ENCODE measurements at regions not wholly inside any gene's neighbourhood (a gene's known extent, or its start where the extent isn't known, plus 50 kb on each side); places are given as distances from the start of the nearest gene placed in this dataset.

DNA sequence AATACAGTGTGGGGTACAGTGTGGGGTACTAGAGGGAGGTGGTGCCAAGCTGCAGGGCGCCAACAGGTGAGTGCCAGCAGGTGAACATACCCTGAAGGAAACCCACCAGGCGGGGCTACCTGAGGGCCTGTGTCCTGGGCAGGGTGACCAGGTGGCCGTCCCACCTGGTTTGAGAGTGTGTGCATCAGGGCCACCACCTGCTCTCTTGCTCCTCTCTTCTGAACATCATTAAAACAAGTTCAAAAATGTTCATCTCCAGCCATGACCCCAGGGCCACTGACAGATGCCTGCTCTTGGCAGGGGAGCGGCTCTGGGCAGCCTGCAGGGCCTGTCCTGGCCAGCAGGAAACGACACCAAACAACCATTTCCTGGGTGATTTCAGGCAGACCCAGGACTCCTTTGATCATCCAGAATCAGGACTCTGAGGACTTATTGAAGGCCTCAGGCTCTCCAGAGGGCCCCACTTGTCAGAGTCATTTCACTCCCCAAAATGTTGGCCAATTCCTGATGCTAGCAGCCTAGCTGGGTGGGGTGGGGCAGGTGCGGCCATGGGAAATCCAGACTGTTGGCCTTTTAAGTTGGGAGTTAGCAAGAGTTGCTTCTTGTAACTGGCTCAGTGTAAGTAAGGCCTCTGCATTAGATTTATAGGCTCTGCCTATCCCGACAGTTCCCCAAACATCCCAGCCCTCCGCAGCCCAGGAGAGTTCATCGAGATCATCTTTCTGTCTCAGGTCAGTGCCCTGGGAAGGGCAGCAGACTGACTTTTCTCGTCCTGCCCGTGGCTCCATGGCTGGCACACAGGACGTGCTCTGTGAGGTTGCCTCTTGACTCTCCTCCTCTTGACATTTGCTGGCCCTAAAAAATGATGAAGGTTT, 111.5 kb upstream of the ZNF236 start:
- H2BK12ac ChIP-seq (ENCODE audit: insufficient read length, low read depth, low read length): no peak overlapping the region
- H3T11ph ChIP-seq (ENCODE audit: low read length): no peak overlapping the region
- no peak for DNase-seq
- no peak overlapping the region for H4K8ac ChIP-seq (replicated peaks; ENCODE audit: insufficient read length, low read depth, low read length)
- H3K27ac Mint-ChIP-seq: no peak overlapping the region
- no peak overlapping the region for H2AFZ ChIP-seq (ENCODE audit: low read length)
- no peak overlapping the region for H2BK120ac ChIP-seq (ENCODE audit: low read depth, low read length, poor library complexity, severe bottlenecking)
- H2BK5ac ChIP-seq (ENCODE audit: insufficient read length, low read length): no peak overlapping the region
- H4K5ac ChIP-seq (ENCODE audit: insufficient read length, low read depth, low read length): no peak overlapping the region
- no peaks in the 10 kb centered on the region for H3K27me3 ChIP-seq (ENCODE audit: insufficient read depth, low read length)
- no peak overlapping the region for H2BK20ac ChIP-seq (ENCODE audit: low read depth, low read length, poor library complexity, severe bottlenecking)
- H2AK5ac ChIP-seq (ENCODE audit: insufficient read length, low read length): no peak overlapping the region
- no peak overlapping the region for H3K23ac ChIP-seq (ENCODE audit: insufficient read length, low read depth, low read length)
- H3K79me2 ChIP-seq (ENCODE audit: insufficient read depth, low read length): no peaks in the 10 kb centered on the region
- H3K27me3 Mint-ChIP-seq (ENCODE audit: low read depth): peaks cover 3% of the 10 kb centered on the region; the same call in 1 of the 2 replicates
- no peak overlapping the region for H3K56ac ChIP-seq (ENCODE audit: insufficient read length, low read depth, low read length)
- peaks cover 0 to 8% of the 10 kb centered on the region in 2 experiments; a peak in 3 of 4 replicates for H3K4me1 Mint-ChIP-seq
- H4K20me1 ChIP-seq (ENCODE audit: control insufficient read depth, insufficient read depth, insufficient read length): no peaks in the 10 kb centered on the region
- TF ChIP-seq, protein P1, sequence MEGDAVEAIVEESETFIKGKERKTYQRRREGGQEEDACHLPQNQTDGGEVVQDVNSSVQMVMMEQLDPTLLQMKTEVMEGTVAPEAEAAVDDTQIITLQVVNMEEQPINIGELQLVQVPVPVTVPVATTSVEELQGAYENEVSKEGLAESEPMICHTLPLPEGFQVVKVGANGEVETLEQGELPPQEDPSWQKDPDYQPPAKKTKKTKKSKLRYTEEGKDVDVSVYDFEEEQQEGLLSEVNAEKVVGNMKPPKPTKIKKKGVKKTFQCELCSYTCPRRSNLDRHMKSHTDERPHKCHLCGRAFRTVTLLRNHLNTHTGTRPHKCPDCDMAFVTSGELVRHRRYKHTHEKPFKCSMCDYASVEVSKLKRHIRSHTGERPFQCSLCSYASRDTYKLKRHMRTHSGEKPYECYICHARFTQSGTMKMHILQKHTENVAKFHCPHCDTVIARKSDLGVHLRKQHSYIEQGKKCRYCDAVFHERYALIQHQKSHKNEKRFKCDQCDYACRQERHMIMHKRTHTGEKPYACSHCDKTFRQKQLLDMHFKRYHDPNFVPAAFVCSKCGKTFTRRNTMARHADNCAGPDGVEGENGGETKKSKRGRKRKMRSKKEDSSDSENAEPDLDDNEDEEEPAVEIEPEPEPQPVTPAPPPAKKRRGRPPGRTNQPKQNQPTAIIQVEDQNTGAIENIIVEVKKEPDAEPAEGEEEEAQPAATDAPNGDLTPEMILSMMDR (conservative IDR thresholded peaks at IDR 0.05): 0 out of 3 replicates have a peak, but pooled peaks have one; percentile 10
- no peak overlapping the region for H3K4ac ChIP-seq (ENCODE audit: low read depth, low read length)
- no peaks in the 10 kb centered on the region for H3K9me3 Mint-ChIP-seq
- WGBS (ENCODE audit: extremely low coverage, insufficient read length, low lambda C conversion rate): no CpG with 5 or more reads among the region's 12 CpGs
- H3K79me1 ChIP-seq (ENCODE audit: insufficient read depth, low read depth, low read length, poor library complexity, severe bottlenecking): no peaks in the 10 kb centered on the region
- H3K23me2 ChIP-seq (ENCODE audit: insufficient read length, low read depth, low read length, poor library complexity, severe bottlenecking): no peaks in the 10 kb centered on the region
- no peaks in the 10 kb centered on the region for H3K4me1 ChIP-seq (ENCODE audit: insufficient read depth, low read length)
- H3K9me3 ChIP-seq (ENCODE audit: control insufficient read depth, low read depth, low read length): no peaks in the 10 kb centered on the region
- no peak overlapping the region for H4K91ac ChIP-seq (ENCODE audit: insufficient read length, low read depth, low read length)
- H2BK15ac ChIP-seq (ENCODE audit: low read depth, low read length): no peak overlapping the region
- no peak overlapping the region for H3K9ac ChIP-seq (ENCODE audit: extremely low read depth, insufficient read length, low read length)
- H3K18ac ChIP-seq (ENCODE audit: insufficient read length, low read depth, low read length): no peak overlapping the region
- no peak overlapping the region for H3K4me3 Mint-ChIP-seq
- no peaks in the 10 kb centered on the region; a peak in 2 of 7 replicates for H3K36me3 Mint-ChIP-seq (ENCODE audit: insufficient read depth in 1 of 3, low read depth in 3 of 3)
- no peak overlapping the region for H3K14ac ChIP-seq (ENCODE audit: insufficient read depth, low read length)
- no peak overlapping the region for H3K4me2 ChIP-seq (ENCODE audit: insufficient read depth, insufficient read length, low read length)
- H3K27ac ChIP-seq (ENCODE audit: insufficient read length, low read depth, low read length): no peak overlapping the region
